Stimulated activated CD8-positive, alpha-beta memory T cell treated with anti-CD3 and anti-CD28 coated beads, Interleukin-7, amount 100 ng/mL, for 48 hours (primary cell): ENCODE measurements at regions not wholly inside any gene's neighbourhood (a gene's known extent, or its start where the extent isn't known, plus 50 kb on each side); places are given as distances from the start of the nearest gene placed in this dataset.
A peak's percentile ranks its signal among the peaks of the same experiment; 100 is the strongest.

ENCODE experiments used
- DNase-seq, 2 donors: peaks; one replicate each; pipeline ENCODE4 v3.0.0-alpha.2; 2020; ENCODE audit warnings: low read depth in 1 of 2; ENCODE audit errors: extremely low read depth in 1 of 2

DNA sequence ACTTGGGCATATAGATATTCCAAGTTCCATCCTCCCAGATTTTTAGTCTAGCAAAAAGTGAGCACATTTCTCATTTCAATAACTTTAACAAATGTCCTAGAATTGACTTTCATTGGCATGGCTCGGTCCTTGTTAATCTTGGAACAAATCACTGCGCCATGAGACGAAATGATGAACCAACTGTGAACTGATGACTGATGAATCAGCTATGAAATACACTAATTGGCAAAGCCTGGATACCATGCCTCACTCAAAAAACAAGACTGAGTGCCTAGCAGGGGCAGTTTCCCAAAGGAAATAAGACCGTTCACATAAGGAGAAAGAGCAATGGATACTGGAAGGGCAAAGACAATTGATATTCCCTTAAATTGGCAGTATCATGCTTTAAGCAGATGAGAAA, 248.6 kb upstream of the VEGFC start:
- DNase-seq, result no peak

DNA sequence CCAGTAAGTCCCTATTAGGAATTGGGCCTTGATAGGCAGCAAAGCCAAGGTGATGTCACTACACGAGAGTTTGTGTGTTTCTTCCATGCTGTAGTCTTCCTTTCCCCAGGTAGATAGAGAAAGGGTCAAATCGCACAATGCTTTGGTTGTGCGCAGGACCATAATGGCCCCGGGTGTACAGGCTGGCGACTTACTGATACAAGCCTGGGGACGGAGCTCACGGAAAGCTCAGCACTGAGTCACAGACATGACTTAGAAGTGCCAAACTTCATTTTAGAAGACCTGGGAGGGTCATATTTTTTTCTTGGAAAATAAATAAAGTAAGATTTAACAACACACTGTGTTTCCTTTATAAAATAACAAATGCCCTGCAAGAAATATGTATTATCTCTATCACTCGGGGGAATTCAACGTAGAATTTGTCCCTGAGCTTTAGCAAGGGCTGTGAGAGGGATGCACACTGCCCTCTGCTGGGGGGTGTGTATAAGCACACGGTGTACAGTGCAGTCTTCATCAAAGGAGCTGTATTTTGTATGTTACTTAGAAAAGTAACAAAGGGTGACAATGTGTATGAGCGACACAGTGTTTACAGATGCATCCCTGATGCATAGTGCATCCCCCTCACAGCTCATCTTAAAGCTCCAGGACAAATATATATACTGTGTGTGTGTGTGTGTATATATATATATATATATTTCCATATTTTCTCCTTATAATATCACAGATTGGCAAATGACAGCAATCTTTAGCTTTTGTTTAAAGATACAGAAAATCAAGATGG, 254.5 kb upstream of the VEGFC start:
- peak; percentile 2 to 29 for DNase-seq

DNA sequence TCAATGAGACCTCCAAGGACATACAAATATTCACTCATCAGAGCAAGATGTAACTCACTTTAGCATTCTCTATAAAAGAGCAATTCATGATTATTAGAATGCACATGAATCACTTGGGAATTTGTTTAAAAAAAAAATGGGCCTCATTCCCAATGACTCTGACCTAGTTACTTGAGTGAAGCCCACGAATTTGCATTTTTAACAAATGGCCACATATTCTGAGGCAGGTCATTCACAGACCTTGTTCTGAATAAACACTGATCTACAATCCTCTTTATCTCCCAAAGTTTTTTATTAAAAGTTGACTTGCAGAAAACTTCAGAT, 255.1 kb upstream of the VEGFC start:
- no peak for DNase-seq

DNA sequence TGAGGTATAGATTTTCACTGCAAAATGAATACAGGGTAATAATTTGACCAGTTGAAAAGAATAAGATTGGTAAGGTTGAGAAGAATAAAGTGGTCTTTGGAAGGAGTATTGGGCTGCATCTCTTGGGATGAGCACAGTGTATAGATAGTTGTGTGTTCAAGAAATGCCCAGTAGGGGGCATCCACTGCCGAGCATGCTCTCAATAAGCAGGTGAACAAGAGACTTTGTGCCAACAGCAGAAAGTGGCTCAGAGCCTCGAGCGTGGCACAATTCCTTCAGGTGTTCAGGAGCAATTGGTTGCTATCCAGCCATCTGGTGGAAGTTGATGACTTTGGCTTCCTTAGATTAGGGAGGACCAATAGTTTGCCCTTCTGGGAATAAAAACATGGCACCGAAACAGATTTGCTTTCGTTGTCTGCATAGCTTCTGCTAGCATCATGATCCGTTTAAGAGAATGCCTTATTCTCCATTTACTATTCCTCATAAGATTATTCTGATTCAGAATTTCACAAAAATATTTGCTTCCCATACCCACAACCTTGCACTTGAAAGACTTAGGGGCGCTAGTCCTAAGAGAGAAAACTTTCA, 258.1 kb upstream of the NEIL3 start:
- peak in 1 of 2 donors; percentile 2 for DNase-seq

DNA sequence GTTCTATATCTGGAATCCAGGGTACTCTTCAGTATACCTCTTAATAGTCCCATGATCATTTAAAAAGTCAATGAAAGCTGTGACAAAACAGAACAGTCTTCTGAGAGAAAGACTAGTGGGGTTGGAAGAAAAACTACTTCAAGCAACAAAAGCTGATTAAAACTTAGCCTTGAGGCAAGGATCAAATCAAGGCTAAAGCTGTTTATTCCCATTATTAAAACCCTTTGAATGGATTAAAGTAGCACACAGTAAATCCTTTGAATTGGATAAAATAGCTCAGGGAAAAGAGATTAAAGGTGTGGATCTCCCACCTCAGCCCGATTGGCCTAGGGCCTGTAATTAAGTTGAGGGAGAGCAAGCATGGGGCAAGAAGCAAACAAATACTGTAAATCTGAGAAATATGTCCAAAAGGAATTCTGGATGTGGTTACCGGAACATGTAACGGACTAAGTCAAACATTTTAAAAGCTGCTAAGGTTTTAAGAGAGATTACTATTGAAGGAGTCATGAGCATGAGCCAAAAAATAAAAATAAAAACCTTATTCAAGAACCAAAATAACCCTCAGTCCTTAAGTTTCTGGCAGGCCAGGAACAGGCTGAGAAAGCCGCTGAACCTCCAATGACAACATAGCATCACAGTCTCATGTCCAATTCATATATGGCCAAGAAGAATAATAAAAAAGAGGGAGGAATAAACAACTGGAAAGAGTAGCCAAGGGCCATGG, 257.3 kb upstream of the NEIL3 start:
- no peak for DNase-seq

DNA sequence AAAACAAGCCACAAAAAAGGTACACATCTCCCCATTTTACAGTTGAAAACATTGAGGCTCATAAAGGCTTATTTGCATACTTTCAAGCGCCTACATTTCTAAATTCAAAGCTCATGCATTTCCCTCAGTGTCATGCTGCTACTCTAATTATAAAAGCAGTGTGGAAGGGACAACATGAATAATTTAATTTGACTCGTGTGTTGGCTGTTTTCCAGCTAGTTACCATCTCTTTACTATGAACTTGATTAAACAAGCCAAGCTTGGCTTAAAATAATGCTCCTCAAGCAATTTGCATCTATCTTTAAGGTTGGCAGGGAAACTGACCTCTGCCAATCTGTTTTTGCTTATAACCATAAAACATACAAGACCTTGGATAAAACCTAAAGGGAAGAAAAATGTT, 252.5 kb upstream of the NEIL3 start:
- no peak for DNase-seq

DNA sequence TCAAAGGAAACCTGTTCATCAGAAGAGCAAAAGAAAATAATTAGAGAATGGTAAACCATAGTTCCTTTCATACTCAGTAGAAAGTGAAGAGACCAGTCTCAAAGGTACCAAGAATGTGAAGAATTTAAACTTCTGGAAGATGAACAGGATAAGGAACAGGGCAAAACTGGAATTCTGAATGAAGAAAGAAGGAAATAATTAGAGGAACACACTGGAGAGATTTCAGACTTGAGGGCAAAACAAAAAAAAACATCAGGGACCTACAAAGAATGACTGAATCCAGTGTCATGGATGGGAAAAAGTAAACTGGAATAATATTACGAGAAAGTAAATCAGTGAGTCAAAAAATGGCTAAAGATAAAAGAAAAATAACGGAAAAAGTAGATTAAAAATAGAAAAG, 245.6 kb upstream of the NEIL3 start:
- no peak for DNase-seq

DNA sequence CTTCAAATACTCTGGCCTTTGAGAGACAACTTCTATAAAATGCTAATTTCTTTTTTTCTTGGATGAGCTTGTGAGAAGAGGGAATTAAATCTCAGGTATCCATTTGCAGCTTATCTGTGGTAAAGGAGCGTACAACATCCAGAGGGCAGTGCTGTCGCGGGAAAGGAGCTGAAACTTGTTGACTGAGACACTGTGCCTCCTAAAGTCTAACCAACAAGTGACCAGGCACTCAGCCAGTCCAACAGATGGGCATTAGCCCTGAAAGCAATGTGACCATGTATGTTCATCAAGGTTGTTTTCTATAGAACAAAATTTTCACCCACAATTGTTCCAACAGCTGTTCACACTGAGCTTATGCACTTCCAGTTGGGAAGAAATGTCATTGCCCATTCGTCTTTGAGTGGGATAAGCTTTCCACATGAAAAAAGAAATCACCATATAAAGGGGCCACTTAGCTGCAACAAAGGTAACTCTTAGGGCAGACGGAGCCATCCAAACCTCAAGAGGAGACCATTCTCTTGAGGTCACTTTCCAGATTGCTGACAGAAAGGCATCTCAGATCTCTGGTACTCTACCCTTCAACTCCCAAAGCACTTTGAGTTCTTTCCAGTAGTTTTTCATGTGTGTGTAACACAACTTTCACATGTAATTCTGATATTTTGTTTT, 244.8 kb upstream of the NEIL3 start:
- no peak for DNase-seq

DNA sequence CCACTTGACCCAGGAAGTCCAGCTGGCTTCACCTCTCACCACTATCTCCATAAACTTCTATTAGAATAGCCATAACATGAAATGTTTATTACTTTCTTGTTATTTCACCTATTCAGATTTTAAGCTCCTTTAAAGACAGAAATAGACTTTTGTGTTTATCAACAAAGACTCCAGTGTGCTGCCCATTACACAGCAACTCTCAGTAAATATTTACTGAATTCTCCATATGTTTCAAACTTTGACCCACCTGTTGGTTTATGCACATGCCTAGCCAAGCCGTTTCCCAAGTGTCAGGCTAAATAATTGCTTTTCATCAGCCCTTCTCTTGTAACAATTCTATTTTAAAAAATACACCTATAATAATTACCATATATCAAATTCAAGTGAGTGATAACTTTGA, 242.9 kb upstream of the NEIL3 start:
- DNase-seq, result no peak

DNA sequence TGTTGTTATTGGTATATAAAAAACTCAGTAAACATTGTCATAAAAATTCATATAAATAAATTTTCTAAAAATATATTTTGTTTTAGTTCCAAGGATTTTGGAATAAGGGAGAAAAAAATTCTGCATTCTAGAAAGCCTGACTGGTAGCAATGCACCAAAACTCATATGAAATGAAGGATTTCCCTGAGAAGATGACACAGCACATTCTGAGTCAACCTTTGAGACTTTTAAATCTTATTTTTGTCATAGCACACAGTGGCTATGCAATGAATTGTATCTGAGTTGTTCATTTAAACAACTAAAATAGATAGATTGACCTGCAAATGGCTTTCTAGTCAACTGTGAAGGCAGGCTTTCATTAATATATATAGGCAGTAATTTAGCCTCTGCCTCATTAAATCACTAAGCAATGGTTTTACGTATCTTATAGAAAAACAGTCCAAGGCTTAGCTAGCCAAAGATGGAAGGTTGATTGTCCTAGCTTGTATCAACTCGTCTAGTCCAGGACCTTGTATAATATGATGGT, 239.1 kb upstream of the NEIL3 start:
- no peak for DNase-seq

DNA sequence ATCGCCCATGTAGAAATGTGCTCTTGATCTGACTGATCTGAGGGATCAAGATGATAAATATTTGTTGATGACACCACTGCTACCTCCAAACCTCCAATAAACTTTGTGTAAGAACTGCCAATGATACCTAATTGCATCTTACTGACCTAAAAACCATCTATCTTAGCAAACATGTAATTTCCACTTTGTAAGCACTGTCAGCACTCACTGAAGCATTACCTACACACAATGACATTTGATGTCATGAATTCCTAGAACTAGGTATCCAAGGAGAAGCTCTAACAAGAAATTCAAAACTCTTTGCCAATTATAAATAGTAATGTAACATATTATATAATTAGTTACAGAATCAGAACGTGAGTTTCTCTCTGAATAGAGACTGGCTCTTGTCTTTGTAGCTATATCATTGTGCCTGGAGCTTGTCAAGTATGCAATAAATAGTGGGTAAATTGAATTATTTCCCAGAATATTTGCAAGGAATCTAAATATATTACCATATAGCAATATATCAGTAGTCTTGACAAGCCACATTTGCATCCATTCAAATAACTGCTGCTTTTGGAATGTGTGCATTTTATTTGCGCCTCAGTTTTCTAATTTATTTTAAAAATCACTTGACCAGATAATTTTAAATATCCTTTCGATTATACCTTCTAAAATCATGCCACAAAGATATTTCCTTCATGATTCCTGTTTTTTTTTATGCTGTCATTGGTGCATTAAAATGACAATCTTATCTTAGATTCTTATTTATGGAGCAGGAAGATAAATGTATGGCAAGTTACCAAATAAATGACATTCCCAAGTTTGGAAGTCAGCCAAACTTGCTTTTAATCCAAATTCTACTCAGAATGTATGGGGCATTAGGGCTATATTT, 232.3 kb upstream of the NEIL3 start:
- no peak for DNase-seq

DNA sequence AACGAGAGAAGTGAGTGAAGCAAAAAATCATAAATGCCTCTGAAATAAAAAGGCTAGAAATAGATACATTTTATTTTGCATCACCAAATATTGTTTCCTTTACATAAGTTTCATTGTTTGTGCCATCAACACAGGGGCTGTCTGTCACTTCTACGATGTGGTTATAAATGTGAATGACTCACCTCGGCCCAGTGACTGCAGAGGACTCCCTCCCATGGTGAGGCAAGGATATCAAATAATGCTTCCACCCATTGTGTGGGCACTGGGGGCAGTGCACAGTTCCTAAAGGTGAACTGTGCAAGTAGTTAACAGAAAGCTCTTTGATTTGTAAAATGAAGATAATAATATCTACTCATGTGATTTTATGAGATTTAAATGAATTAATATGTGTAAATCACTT, 230.3 kb upstream of the NEIL3 start:
- DNase-seq, result no peak

DNA sequence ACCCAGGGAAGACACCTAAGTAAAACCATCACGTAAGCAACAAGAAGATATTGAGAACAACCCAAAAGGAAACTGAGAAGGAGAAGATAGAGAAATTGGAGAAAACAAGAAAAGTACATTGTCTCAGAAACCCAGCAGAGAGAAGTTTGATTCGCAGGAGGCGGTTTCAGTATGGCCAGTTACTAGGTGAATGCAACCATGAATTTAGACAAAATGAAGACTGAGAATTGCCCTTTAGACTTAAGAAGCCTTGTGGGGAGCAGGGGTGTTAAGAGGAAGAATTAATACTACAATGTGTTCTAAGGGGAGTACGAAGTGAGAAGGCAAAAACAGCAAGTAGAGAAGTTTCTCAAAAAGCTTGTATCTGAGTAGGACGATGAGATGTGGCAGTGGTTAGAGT, 229.3 kb upstream of the NEIL3 start:
- DNase-seq, result no peak

DNA sequence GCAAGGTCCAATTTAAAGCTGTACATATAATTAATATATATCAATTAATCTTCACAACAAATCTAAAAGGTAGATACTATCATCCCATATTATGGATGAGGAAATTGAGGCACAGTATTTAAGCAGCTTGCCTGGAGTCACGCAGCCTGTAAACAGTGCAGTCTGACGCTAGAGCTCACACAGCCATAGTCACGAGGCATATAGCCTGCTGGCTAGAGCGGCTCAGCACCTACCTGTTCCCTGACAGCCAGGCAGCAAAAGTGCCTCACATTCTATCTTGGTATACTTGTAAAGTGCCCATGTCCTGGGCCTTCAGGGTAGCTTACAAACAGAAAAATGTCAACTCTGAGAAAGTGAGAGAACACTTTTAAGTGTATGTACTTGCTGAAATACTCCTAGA, 222.6 kb upstream of the NEIL3 start:
- DNase-seq, result no peak

DNA sequence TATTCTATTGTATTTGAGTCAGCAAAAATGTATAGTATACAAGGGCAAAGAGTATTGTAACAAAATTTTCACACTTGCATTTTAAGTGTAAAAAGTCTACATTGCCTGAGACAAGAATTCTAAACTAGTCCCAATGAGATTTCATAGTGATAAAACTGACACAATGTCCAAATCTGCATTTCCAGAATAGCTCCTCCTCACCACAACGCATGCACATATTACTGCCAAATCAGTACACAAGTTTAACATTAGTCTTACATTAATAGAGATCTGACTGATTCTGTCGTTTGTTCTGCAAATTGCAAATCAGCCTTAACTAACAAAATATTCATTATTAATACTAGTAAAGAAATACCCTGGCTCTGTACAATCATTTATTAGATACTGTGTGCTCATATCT, 222.2 kb upstream of the NEIL3 start:
- DNase-seq, result no peak

DNA sequence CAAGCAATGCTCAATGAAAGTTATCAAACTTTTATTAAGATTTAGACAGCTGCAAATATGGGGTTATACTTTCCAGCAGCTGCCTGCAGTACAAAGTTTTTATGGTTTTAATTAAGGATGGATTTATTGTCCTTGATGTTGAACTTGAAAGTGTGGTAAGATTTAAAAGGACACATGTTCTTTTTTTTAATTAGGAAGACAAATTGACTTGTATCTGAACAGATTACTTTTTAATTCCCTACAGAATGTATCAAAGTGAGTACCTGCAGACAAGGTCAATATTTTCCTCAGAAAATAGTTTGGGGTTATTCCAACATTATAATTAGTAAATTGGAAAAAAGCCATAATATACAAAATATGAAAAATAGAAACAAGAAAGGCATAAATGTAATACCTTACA, 218.2 kb upstream of the NEIL3 start:
- DNase-seq, result no peak

DNA sequence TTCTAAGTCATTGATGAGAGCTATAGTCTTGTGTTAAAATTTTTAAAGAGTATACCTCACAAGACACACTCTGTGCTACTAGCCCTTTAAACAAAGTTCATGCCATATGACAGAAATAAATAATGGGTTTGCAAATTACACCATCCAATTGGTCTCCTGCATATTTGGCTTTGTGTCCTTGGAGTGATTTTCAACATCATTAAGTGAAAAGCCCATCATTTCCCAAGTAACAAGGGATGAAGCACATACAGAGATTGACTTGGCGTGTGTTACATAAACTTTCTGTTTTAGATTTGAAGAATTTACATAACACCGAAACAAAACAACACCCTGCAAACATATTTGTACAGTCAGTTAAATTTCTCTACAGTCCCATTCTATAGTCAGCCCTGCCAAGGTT, 216.9 kb upstream of the NEIL3 start:
- no peak for DNase-seq

DNA sequence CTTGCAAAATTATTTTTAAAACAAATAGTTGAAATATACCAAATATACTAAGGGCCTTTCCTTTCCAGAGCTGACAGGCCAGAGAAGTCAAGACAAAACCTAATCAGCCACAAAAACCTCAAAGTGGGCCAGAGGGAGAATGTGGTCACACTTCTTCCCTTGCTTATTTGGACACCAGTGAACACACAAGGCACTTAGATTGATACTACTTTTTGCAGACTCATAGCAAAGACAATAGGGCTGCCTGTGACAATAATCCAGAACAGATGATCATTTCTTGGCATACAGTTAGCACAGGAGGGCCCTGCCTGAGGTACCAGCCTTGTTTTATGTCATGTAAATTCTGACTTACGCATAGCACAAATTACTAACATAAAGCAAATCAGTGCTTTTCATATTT, 215.7 kb upstream of the NEIL3 start:
- DNase-seq, result no peak

DNA sequence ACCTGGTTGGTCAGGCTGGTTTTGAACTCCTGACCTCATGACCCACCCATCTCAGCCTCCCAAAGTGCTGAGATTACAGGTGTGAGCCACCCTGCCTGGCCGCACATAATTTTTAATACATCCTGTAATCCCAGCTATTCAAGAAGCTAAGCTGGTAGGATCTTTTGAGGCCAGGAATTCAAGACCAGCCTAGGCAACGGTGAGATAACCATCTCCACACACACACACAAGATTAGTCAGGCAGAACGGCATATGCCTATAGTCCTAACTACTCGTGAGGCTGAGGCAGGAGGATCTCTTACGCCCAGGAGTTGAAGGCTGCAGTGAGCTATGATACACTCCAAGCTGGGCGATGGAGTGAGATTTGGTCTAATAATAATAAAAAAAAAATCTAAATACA, 212.4 kb upstream of the NEIL3 start:
- DNase-seq, result no peak

DNA sequence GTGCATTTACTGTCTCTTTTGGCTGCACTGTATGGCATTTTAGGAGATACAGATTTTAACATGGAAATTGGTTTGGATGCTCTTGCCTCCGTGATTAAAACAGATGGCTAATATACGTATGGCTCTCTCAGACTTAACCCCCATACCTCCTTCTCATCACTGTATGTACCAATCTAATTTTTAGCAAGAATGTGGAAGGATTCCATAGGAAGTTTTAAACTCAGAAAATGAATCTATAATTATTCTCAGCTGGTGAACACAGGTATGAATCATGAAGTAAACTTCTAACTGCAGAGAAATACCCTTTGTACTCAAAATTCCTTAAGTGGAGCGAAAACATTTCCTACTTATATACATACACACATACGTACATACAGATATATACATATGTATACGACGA, 210.5 kb upstream of the NEIL3 start:
- no peak for DNase-seq

DNA sequence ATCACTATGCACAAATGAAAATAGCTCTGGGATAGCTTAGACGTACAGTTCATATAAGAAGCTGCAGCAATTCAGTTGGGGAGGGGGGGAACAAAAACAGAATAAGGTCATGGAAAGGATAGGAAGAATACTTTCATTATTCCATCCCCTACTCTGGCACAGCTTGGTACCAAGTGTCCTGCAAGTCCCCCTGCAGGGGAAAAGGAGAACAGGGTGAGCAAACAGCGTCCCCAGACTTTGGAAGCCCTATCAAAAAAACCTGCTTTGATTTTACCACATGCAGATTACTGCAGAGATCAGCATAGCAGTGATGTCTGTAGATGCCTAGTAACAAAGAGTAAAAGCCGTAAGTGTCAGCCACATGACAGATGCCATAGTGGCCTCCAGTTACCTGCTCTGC, 209.4 kb upstream of the NEIL3 start:
- no peak for DNase-seq
